ENCODE measurements at regions not wholly inside any gene's neighbourhood (a gene's known extent, or its start where the extent isn't known, plus 50 kb on each side); places are given as distances from the start of the nearest gene placed in this dataset.

DNA sequence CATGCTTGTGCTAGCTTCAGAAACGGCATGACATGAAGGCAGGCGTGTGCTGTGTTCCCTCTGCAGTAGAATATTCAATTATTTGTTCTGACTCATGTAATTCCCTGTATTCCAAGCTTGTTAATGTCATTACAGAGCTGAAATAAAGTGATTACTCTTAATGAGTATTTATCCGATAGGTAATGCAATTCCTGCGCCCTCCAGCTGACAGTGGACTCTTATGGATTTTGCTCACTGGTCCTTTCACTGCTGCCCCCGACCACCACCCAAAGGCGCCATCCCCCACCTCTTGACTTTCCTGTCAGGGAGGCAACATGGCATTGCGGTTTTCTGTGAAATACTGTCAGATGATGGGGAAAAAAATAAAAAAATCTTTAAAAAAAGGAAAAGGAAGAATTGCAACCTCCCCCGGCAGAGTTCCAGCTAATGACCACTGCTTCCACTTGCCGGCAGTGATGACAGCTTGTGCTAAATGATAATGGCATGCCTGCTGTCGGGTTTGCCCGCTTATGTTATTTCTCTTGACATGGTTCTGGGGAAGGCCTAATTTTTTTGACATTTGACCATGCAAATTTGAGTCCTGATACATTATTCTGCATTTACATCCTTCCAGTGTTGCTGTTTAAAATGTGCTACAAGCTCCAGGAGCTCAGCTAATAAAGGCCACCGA lies 335.3 kb upstream of the ADAMTS16 start:
- Histone ChIP-seq H2AFZ (ENCODE audit: low read length, unreplicated experiment) (no peak overlapping the region), H3K27ac (ENCODE audit: low read depth, low read length) (no peak overlapping the region), H3K79me2 (ENCODE audit: control insufficient read depth, insufficient read depth, low read length, unreplicated experiment) (no peaks in the 10 kb centered on the region), H3K4me3 (ENCODE audit: low read depth, low read length) (no peak overlapping the region), H3K36me3 (ENCODE audit: insufficient read depth, low read length) (no peaks in the 10 kb centered on the region), H3K4me1 (ENCODE audit: control insufficient read depth, insufficient read depth, low read length, unreplicated experiment) (no peaks in the 10 kb centered on the region), H3K27me3 (ENCODE audit: insufficient read depth, low read length) (no peaks in the 10 kb centered on the region)

DNA sequence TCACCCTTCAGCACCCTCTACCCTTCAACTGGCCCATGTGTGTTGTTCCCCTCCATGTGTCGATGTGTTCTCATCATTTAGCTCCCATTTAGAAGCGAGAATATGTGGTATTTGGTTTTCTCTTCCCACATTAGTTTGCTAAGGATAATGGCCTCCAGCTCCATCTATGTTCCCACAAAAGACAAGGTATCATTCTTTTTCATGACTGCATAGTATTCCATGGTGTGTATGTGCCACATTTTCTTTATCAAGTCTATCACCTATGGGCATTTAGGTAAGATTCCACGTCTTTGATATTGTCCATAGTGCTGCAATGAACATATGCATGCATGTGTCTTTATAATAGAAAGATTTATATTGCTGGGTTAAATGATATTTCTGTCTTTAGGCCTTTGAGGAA lies 325.1 kb upstream of the ADAMTS16 start:
- H3K36me3 ChIP-seq (ENCODE audit: insufficient read depth, low read length) = no peaks in the 10 kb centered on the region
- no peaks in the 10 kb centered on the region for H3K4me1 ChIP-seq (ENCODE audit: control insufficient read depth, insufficient read depth, low read length, unreplicated experiment)
- H3K79me2 ChIP-seq (ENCODE audit: control insufficient read depth, insufficient read depth, low read length, unreplicated experiment) = no peaks in the 10 kb centered on the region
- no peaks in the 10 kb centered on the region for H3K27me3 ChIP-seq (ENCODE audit: insufficient read depth, low read length)
- no peak overlapping the region for H3K4me3 ChIP-seq (ENCODE audit: low read depth, low read length)
- H3K27ac ChIP-seq (ENCODE audit: low read depth, low read length) = no peak overlapping the region
- H2AFZ ChIP-seq (ENCODE audit: low read length, unreplicated experiment) = no peak overlapping the region

DNA sequence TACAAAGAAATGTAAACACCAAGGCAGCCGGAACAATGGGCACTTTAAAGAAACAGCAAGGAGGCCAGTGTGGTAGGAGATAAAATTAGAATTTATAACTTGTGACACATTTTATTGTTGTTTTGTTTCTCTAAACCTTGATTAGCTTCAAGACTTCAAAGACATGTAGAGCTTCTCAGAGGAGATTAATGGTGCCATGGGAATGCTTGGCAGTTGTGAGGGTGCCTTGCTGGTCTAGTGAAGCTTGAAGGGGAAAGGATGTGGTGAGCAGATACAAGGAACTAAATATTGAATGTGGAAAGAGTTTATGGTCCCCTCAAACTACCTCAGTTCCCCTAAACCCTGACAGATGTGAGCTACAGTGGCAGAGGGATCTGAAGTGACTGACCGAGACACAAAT lies 322.4 kb upstream of the ADAMTS16 start:
- H3K79me2 ChIP-seq (ENCODE audit: control insufficient read depth, insufficient read depth, low read length, unreplicated experiment) = no peaks in the 10 kb centered on the region
- no peaks in the 10 kb centered on the region for H3K36me3 ChIP-seq (ENCODE audit: insufficient read depth, low read length)
- H2AFZ ChIP-seq (ENCODE audit: low read length, unreplicated experiment) = no peak overlapping the region
- no peaks in the 10 kb centered on the region for H3K27me3 ChIP-seq (ENCODE audit: insufficient read depth, low read length)
- H3K4me3 ChIP-seq (ENCODE audit: low read depth, low read length) = no peak overlapping the region
- H3K4me1 ChIP-seq (ENCODE audit: control insufficient read depth, insufficient read depth, low read length, unreplicated experiment) = no peaks in the 10 kb centered on the region
- no peak overlapping the region for H3K27ac ChIP-seq (ENCODE audit: low read depth, low read length)

DNA sequence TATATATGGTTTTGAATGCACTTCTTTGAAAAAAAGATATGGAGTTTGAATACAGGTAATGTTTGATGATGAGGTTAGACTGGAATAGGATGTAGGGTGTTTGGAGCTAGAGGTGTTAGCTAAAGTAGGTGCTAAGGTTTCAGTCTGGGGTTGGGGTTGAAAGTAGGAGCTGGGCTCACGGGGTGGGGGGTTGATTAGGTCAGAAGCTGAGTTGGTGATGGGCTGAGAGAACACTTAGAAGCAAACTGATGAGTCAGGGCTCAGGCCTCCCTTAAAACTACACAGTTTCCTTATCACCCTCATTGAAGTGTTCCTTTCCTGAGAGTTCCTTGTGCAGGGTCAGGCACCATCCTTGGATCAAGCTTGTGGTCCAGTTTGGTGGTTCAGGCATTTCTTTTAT lies 308.8 kb upstream of the ADAMTS16 start:
- Histone ChIP-seq H3K27ac (ENCODE audit: low read depth, low read length) (no peak overlapping the region), H3K4me1 (ENCODE audit: control insufficient read depth, insufficient read depth, low read length, unreplicated experiment) (no peaks in the 10 kb centered on the region), H3K36me3 (ENCODE audit: insufficient read depth, low read length) (no peaks in the 10 kb centered on the region), H3K27me3 (ENCODE audit: insufficient read depth, low read length) (no peaks in the 10 kb centered on the region), H3K79me2 (ENCODE audit: control insufficient read depth, insufficient read depth, low read length, unreplicated experiment) (no peaks in the 10 kb centered on the region), H2AFZ (ENCODE audit: low read length, unreplicated experiment) (no peak overlapping the region), H3K4me3 (ENCODE audit: low read depth, low read length) (no peak overlapping the region)

DNA sequence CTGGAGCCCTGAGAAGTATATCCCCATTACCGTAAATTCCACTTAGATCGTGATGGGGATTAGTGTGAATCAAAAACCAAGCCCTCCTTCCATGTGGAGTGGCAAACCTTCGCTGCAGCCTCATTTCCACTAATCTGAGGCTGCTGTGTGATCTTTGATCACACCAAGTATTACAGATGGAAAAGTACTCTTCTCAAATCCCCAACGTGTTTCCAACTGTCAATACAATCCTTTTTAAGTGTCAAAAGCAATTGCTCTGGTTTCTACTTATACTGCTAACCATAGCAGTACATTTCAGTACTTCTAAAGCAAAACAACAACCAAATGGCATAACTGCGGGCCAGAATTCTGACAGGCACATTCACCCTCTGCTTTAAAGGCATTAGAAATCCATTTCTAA lies 307.7 kb upstream of the ADAMTS16 start:
- H3K27ac ChIP-seq (ENCODE audit: low read depth, low read length) = no peak overlapping the region
- H3K4me1 ChIP-seq (ENCODE audit: control insufficient read depth, insufficient read depth, low read length, unreplicated experiment) = no peaks in the 10 kb centered on the region
- no peak overlapping the region for H2AFZ ChIP-seq (ENCODE audit: low read length, unreplicated experiment)
- no peaks in the 10 kb centered on the region for H3K36me3 ChIP-seq (ENCODE audit: insufficient read depth, low read length)
- no peaks in the 10 kb centered on the region for H3K79me2 ChIP-seq (ENCODE audit: control insufficient read depth, insufficient read depth, low read length, unreplicated experiment)
- H3K27me3 ChIP-seq (ENCODE audit: insufficient read depth, low read length) = no peaks in the 10 kb centered on the region
- H3K4me3 ChIP-seq (ENCODE audit: low read depth, low read length) = no peak overlapping the region

DNA sequence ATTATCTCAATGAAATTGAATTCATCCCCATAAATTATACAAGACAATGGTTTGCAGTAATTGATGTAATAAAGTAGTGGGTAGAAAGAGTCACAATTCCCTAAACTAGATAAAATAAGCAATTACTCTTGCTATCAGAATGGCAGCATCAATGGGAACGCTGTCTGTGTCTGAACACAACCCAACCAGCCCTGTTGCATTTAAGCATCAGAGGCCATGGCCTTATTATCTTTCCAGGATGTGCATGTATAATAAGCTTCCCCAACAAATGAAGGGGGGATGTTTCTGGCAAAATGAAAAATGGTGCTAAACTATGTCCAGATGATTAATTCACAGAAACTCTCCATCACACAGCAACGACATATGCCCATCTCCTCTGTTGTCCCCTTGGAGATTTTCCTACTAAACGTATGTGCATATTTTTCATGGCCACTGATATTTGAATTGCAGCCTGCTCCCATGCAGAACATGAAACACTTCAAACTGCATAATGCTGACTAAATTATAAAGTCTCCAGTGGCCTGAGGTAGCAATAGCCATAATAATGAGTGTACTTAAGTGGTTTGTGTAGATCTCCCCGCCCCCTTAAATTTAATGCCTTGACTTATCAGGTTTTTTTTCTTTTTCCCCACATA lies 306.9 kb upstream of the ADAMTS16 start:
- Histone ChIP-seq H3K4me3 (ENCODE audit: low read depth, low read length) (no peak overlapping the region), H3K27me3 (ENCODE audit: insufficient read depth, low read length) (no peaks in the 10 kb centered on the region), H2AFZ (ENCODE audit: low read length, unreplicated experiment) (no peak overlapping the region), H3K27ac (ENCODE audit: low read depth, low read length) (no peak overlapping the region), H3K36me3 (ENCODE audit: insufficient read depth, low read length) (no peaks in the 10 kb centered on the region), H3K4me1 (ENCODE audit: control insufficient read depth, insufficient read depth, low read length, unreplicated experiment) (no peaks in the 10 kb centered on the region), H3K79me2 (ENCODE audit: control insufficient read depth, insufficient read depth, low read length, unreplicated experiment) (no peaks in the 10 kb centered on the region)

DNA sequence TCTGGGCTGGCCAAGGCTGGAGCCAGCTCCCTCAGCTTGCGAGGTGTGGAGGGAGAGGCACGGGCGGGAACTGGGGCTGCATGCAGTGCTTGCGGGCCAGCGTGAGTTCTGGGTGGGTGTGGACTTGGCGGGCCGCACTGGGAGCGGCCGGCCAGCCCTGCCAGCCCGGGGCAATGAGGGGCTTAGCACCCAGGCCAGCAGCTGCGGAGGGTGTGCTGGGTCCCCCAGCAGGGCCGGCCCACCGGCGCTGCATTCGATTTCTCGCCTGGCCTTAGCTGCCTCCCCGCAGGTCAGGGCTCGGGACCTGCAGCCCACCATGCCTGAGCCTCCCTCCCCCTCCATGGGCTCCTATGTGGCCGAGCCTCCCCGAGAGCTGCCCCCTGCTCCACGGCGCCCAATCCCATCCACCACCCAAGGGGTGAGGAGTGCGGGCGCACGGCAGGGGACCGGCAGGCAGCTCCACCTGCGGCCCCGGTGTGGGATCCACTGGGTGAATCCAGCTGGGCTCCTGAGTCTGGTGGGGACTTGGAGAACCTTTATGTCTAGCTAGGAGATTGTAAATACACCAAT lies 302.6 kb upstream of the ADAMTS16 start:
- H3K27me3 ChIP-seq (ENCODE audit: insufficient read depth, low read length) = no peaks in the 10 kb centered on the region
- H2AFZ ChIP-seq (ENCODE audit: low read length, unreplicated experiment) = no peak overlapping the region
- no peaks in the 10 kb centered on the region for H3K36me3 ChIP-seq (ENCODE audit: insufficient read depth, low read length)
- no peaks in the 10 kb centered on the region for H3K79me2 ChIP-seq (ENCODE audit: control insufficient read depth, insufficient read depth, low read length, unreplicated experiment)
- H3K27ac ChIP-seq (ENCODE audit: low read depth, low read length) = no peak overlapping the region
- H3K4me3 ChIP-seq (ENCODE audit: low read depth, low read length) = no peak overlapping the region
- no peaks in the 10 kb centered on the region for H3K4me1 ChIP-seq (ENCODE audit: control insufficient read depth, insufficient read depth, low read length, unreplicated experiment)

DNA sequence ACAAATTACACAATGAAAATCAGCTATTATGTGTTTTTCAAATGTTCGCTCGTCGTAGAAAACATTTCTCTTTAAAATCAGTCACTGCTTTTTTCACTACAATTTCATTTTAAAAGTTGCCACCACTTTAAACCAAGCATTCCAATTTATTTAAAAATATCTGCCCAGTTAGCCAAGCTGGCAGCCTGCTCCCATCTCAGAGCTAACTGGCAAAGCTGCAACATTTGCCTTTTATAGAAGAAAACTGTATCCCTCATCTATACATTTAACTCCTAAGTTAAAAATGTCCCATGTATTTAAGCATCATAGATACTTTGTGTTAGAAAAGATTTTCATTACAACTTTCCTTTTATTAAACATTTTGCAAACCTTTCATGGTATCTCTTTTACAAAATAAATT lies 294.9 kb upstream of the ADAMTS16 start:
- H3K27me3 ChIP-seq (ENCODE audit: insufficient read depth, low read length) = no peaks in the 10 kb centered on the region
- no peak overlapping the region for H3K27ac ChIP-seq (ENCODE audit: low read depth, low read length)
- H3K4me1 ChIP-seq (ENCODE audit: control insufficient read depth, insufficient read depth, low read length, unreplicated experiment) = no peaks in the 10 kb centered on the region
- H3K36me3 ChIP-seq (ENCODE audit: insufficient read depth, low read length) = no peaks in the 10 kb centered on the region
- H3K79me2 ChIP-seq (ENCODE audit: control insufficient read depth, insufficient read depth, low read length, unreplicated experiment) = no peaks in the 10 kb centered on the region
- no peak overlapping the region for H3K4me3 ChIP-seq (ENCODE audit: low read depth, low read length)
- H2AFZ ChIP-seq (ENCODE audit: low read length, unreplicated experiment) = no peak overlapping the region

DNA sequence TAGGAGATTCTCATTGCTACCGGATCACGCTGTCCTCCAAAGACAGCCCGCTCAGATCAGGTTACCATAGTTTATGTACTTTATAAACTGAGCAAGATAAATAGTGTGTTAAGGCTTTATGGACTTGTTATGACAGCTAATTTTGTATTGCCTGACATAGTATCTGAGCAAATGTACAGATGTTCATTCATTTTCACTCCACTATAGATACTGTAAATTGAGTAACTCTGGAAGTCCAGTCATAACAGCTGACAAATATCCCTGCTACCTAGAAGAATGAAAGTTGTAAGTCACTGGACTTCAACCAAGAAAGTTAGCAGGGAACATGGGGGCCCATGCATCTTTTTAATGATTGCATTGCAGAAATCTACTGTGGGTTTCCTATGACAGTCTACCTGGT lies 292.4 kb upstream of the ADAMTS16 start:
- Histone ChIP-seq H3K27ac (ENCODE audit: low read depth, low read length) (no peak overlapping the region), H3K27me3 (ENCODE audit: insufficient read depth, low read length) (no peaks in the 10 kb centered on the region), H3K79me2 (ENCODE audit: control insufficient read depth, insufficient read depth, low read length, unreplicated experiment) (no peaks in the 10 kb centered on the region), H2AFZ (ENCODE audit: low read length, unreplicated experiment) (no peak overlapping the region), H3K4me3 (ENCODE audit: low read depth, low read length) (no peak overlapping the region), H3K4me1 (ENCODE audit: control insufficient read depth, insufficient read depth, low read length, unreplicated experiment) (no peaks in the 10 kb centered on the region), H3K36me3 (ENCODE audit: insufficient read depth, low read length) (no peaks in the 10 kb centered on the region)

DNA sequence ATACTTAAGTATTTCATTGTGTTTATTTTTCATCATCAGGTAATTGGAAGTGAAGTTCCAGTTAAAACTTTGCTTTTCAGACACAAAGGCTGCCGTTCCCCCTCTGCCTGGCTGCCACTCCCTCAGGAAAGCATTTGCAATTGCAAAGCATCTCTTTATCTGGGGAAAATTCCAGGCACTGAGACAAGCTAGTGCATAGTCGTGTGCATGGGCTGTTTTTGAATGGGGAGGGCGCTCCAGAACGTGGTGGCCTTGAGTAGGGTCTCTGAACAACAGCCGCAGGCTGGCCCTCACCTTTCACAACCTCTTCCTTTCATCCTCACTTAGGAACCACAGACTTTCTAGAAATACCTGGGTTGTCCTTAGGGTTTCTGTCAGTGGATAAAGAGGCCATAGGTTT lies 285.1 kb upstream of the ADAMTS16 start:
- H3K79me2 ChIP-seq (ENCODE audit: control insufficient read depth, insufficient read depth, low read length, unreplicated experiment) = no peaks in the 10 kb centered on the region
- no peaks in the 10 kb centered on the region for H3K27me3 ChIP-seq (ENCODE audit: insufficient read depth, low read length)
- no peaks in the 10 kb centered on the region for H3K4me1 ChIP-seq (ENCODE audit: control insufficient read depth, insufficient read depth, low read length, unreplicated experiment)
- no peaks in the 10 kb centered on the region for H3K36me3 ChIP-seq (ENCODE audit: insufficient read depth, low read length)
- H3K4me3 ChIP-seq (ENCODE audit: low read depth, low read length) = no peak overlapping the region
- no peak overlapping the region for H2AFZ ChIP-seq (ENCODE audit: low read length, unreplicated experiment)
- no peak overlapping the region for H3K27ac ChIP-seq (ENCODE audit: low read depth, low read length)

DNA sequence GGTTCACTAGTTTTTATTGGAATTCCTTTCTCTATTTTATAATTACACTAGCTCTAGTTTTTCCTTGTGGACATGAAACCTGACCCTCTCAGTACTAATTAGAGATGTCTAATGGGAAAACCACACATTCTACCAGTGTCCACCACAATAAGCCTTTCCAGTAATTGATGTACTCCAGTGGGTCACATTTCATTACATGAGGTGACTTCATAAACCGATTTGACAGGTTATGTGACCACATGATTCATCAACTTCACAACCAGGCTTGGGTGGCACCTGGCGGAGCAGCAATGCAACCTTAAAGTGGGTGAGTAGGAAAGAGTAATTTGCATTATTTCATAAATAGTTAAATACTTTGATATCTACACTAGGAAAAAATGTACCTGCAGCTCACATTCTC lies 284.2 kb upstream of the ADAMTS16 start:
- H3K27ac ChIP-seq (ENCODE audit: low read depth, low read length) = no peak overlapping the region
- no peak overlapping the region for H2AFZ ChIP-seq (ENCODE audit: low read length, unreplicated experiment)
- H3K79me2 ChIP-seq (ENCODE audit: control insufficient read depth, insufficient read depth, low read length, unreplicated experiment) = no peaks in the 10 kb centered on the region
- no peaks in the 10 kb centered on the region for H3K4me1 ChIP-seq (ENCODE audit: control insufficient read depth, insufficient read depth, low read length, unreplicated experiment)
- no peaks in the 10 kb centered on the region for H3K27me3 ChIP-seq (ENCODE audit: insufficient read depth, low read length)
- no peak overlapping the region for H3K4me3 ChIP-seq (ENCODE audit: low read depth, low read length)
- H3K36me3 ChIP-seq (ENCODE audit: insufficient read depth, low read length) = no peaks in the 10 kb centered on the region

Measured in ACC112 (cell line).